ENCODE measurements at regions not wholly inside any gene's neighbourhood (a gene's known extent, or its start where the extent isn't known, plus 50 kb on each side); places are given as distances from the start of the nearest gene placed in this dataset.

GRCh38 chr11:69554849-69555248 lies 73.4 kb downstream of the LINC01488 start:
- DNase-seq (ENCODE audit: low read depth in 1 of 2, low spot score in 1 of 2) (no peak), ATAC-seq (no peak; a peak in 1 of 6 replicates), FAIRE-seq (no peak)
- no peak overlapping the region for H3K4me3 ChIP-seq
- ChIA-PET CTCF (interaction anchor here (0.6 to 0.7 kb wide), 3 partner anchors 116 to 518 kb away, joined by 3 to 7 read pairs (median 4); no protein-coding TSS in a partner anchor), POLR2A (no interaction called here)
- WGBS (ENCODE audit: missing lambda C conversion rate): 82% methylated on average over 6 of the region's 6 CpGs
- no peak overlapping the region for H3K4me2 ChIP-seq
- TF ChIP-seq KDM5A (IDR thresholded peaks at IDR 0.05): no peak
- no peak for TF ChIP-seq BCL3 (IDR thresholded peaks at IDR 0.05)
- TF ChIP-seq NFE2L2 (conservative IDR thresholded peaks at IDR 0.05; ENCODE audit: low read length): no peak
- no peak for TF ChIP-seq CHD4 (IDR thresholded peaks at IDR 0.05; ENCODE audit: borderline replicate concordance)
- no peak for TF ChIP-seq CEBPB (IDR thresholded peaks at IDR 0.05)
- TF ChIP-seq ZC3H11A (IDR thresholded peaks at IDR 0.05): no peak
- no peak for TF ChIP-seq BHLHE40 (IDR thresholded peaks at IDR 0.05; ENCODE audit: low read depth, low read length)
- TF ChIP-seq EHMT2 (IDR thresholded peaks at IDR 0.05; ENCODE audit: low read depth): no peak
- no peak for TF ChIP-seq GATA3 (IDR thresholded peaks at IDR 0.05; ENCODE audit: borderline replicate concordance)
- no peak for TF ChIP-seq PBX3 (IDR thresholded peaks at IDR 0.05)
- TF ChIP-seq FOSB (CRISPR knock-in tag; IDR thresholded peaks at IDR 0.05): no peak
- TF ChIP-seq JUNB (IDR thresholded peaks at IDR 0.05): no peak
- TF ChIP-seq POLR2A (IDR thresholded peaks at IDR 0.05; ENCODE audit: low read length): no peak
- no peak for TF ChIP-seq NPAS2 (CRISPR knock-in tag; IDR thresholded peaks at IDR 0.05; ENCODE audit: borderline replicate concordance)
- TF ChIP-seq CHD2 (IDR thresholded peaks at IDR 0.05; ENCODE audit: low read length, partially characterized antibody): no peak
- TF ChIP-seq POLR2AphosphoS2 (conservative IDR thresholded peaks at IDR 0.05; ENCODE audit: low read length): no peak
- TF ChIP-seq CTCF (IDR thresholded peaks at IDR 0.05): no peak
- no peak for TF ChIP-seq HOXB13 (CRISPR knock-in tag; IDR thresholded peaks at IDR 0.05; ENCODE audit: low read depth)
- no peak for TF ChIP-seq HOXB5 (CRISPR knock-in tag; IDR thresholded peaks at IDR 0.05)
- TF ChIP-seq HDAC2 (IDR thresholded peaks at IDR 0.05): no peak
- H3K9me3 ChIP-seq: peaks cover 15% of the 10 kb centered on the region
- no peak overlapping the region for H3K27ac ChIP-seq
- H3K4me1 ChIP-seq: no peaks in the 10 kb centered on the region

GRCh38 chr11:69557266-69557665 lies 75.8 kb downstream of the LINC01488 start:
- H3K4me2 ChIP-seq: no peak overlapping the region
- 86% methylated on average over 7 of the region's 7 CpGs for WGBS (ENCODE audit: missing lambda C conversion rate)
- no peak for FAIRE-seq
- no peak overlapping the region for H3K4me3 ChIP-seq
- no peak for DNase-seq (ENCODE audit: low read depth in 1 of 2, low spot score in 1 of 2)
- no peak for ATAC-seq
- POLR2A ChIA-PET: no interaction called here
- no peaks in the 10 kb centered on the region for H3K9me3 ChIP-seq
- CTCF ChIA-PET: interaction anchor here (1.7 kb wide), 1 partner anchor 31 kb away, joined by 3 read pairs; no protein-coding TSS in a partner anchor
- no peak for TF ChIP-seq HES2 (IDR thresholded peaks at IDR 0.05)
- no peak for TF ChIP-seq MYC (IDR thresholded peaks at IDR 0.05; ENCODE audit: borderline replicate concordance, low read length)
- no peak for TF ChIP-seq FOXS1 (CRISPR knock-in tag; IDR thresholded peaks at IDR 0.05)
- TF ChIP-seq NR3C1 (IDR thresholded peaks at IDR 0.05): no peak
- no peak for TF ChIP-seq RAD21 (conservative IDR thresholded peaks at IDR 0.05 in 1 of 2, IDR thresholded peaks at IDR 0.05 in 1 of 2)
- TF ChIP-seq SMC3 (IDR thresholded peaks at IDR 0.05): no peak
- TF ChIP-seq FOSL2 (IDR thresholded peaks at IDR 0.05): no peak
- no peak for TF ChIP-seq FOSL2 (CRISPR knock-in tag; IDR thresholded peaks at IDR 0.05)
- TF ChIP-seq HMGXB4 (CRISPR knock-in tag; IDR thresholded peaks at IDR 0.05; ENCODE audit: borderline replicate concordance): no peak
- H3K4me1 ChIP-seq: no peaks in the 10 kb centered on the region
- no peak overlapping the region for H3K27ac ChIP-seq
